Astrocyte of the spinal cord (primary cell): ENCODE measurements at regions not wholly inside any gene's neighbourhood (a gene's known extent, or its start where the extent isn't known, plus 50 kb on each side); places are given as distances from the start of the nearest gene placed in this dataset.

Source experiments
- DNase-seq: peaks from one replicate; pipeline ENCODE4 v3.0.0; 2011; ENCODE audit warnings: low read depth, low spot score
- H3K4me3 ChIP-seq: 2 replicates; pipeline ENCODE4 v1.5.1; 2011; ENCODE audit warnings: low read depth, mild to moderate bottlenecking, low read length, moderate library complexity
- CTCF ChIP-seq: IDR thresholded peaks from 2 replicates; pipeline ENCODE4 v1.5.1; 2012; ENCODE audit warnings: low read depth, mild to moderate bottlenecking, low read length, inconsistent platforms
- in situ Hi-C: cut with HindIII; loops from 2 replicates; pipeline ENCODE4 v1.10.0; 2017; ENCODE audit warnings: low sequenced_read_pairs

GRCh38 chr17:12536021-12536420 is 129.7 kb upstream of the MYOCD start:
- in situ Hi-C loops = no loop called here
- H3K4me3 ChIP-seq = no peak overlapping the region
- no peak for TF ChIP-seq CTCF
- no peak for DNase-seq

- H3K4me3 ChIP-seq = no peak overlapping the region
- no peak for TF ChIP-seq CTCF
- no peak for DNase-seq
- in situ Hi-C loops = no loop called here
Measured at GRCh38 chr17:12536472-12536871, 129.2 kb upstream of the MYOCD start.

- TF ChIP-seq CTCF = no peak
Measured at GRCh38 chr17:12537436-12537835, 128.3 kb upstream of the MYOCD start.

GRCh38 chr17:12538003-12538402 is 127.7 kb upstream of the MYOCD start:
- no peak overlapping the region for H3K4me3 ChIP-seq
- no peak for DNase-seq
- TF ChIP-seq CTCF = no peak
- in situ Hi-C loops = no loop called here

More at GRCh38 chr17:12537436-12537835, 128.3 kb upstream of the MYOCD start:
- H3K4me3 ChIP-seq = no peak overlapping the region
- no peak for DNase-seq
- in situ Hi-C loops = no loop called here

- TF ChIP-seq CTCF = peak; percentile 91
- in situ Hi-C loops = no loop called here
- DNase-seq = peak; percentile 47
- H3K4me3 ChIP-seq = no peak overlapping the region
Measured at GRCh38 chr17:12545877-12546513, 119.7 kb upstream of the MYOCD start.

- in situ Hi-C loops = no loop called here
- peak; percentile 13 for TF ChIP-seq CTCF
- H3K4me3 ChIP-seq = no peak overlapping the region
- no peak for DNase-seq
Measured at GRCh38 chr17:12546983-12547382, 118.7 kb upstream of the MYOCD start.

- in situ Hi-C loops = no loop called here
- DNase-seq = no peak
- TF ChIP-seq CTCF = no peak
- no peak overlapping the region for H3K4me3 ChIP-seq
Measured at GRCh38 chr17:12547831-12548230, 117.9 kb upstream of the MYOCD start.
